Keratinocyte (primary cell): ENCODE measurements at regions not wholly inside any gene's neighbourhood (a gene's known extent, or its start where the extent isn't known, plus 50 kb on each side); places are given as distances from the start of the nearest gene placed in this dataset.
A peak's percentile ranks its signal among the peaks of the same experiment; 100 is the strongest.

Source experiments
- DNase-seq: peaks from one replicate; pipeline ENCODE4 v3.0.0-alpha.2; 2011; ENCODE audit warnings: low read depth, missing footprints, low spot score
- FAIRE-seq: peaks from 2 replicates; lab custom pipeline; 2011; peaks lifted over from hg19 to GRCh38; lab: Jason Lieb, UNC
- H2AFZ ChIP-seq: 2 replicates; pipeline ENCODE4 v1.6.0; 2012; ENCODE audit warnings: low read length, control low read depth, inconsistent platforms; ENCODE audit not compliant: control insufficient read depth
- H3K27ac ChIP-seq: 2 replicates; pipeline ENCODE4 v1.5.1; 2011; ENCODE audit warnings: low read length; ENCODE audit not compliant: control insufficient read depth, insufficient read depth
- H3K27me3 ChIP-seq: 3 replicates; pipeline ENCODE4 v1.6.0; 2011; ENCODE audit warnings: low read length; ENCODE audit not compliant: control insufficient read depth, insufficient read depth; ENCODE audit errors: extremely low read depth
- H3K36me3 ChIP-seq, 2 experiments: 2 replicates in 1 of 2; 3 replicates in 1 of 2; pipeline ENCODE4 v1.5.1; 2011; ENCODE audit warnings: low read length in 2 of 2, mild to moderate bottlenecking in 1 of 2; ENCODE audit not compliant: control insufficient read depth in 2 of 2, insufficient read depth in 2 of 2; ENCODE audit errors: extremely low read depth in 1 of 2
- H3K4me1 ChIP-seq: 3 replicates; pipeline ENCODE4 v1.5.1; 2011; ENCODE audit warnings: low read length; ENCODE audit not compliant: control insufficient read depth, insufficient read depth; ENCODE audit errors: extremely low read depth
- H3K4me2 ChIP-seq: 3 replicates; pipeline ENCODE4 v1.6.0; 2011; ENCODE audit warnings: low read depth, low read length; ENCODE audit not compliant: control insufficient read depth, insufficient read depth; ENCODE audit errors: extremely low read depth
- H3K4me3 ChIP-seq, 3 experiments: fragments of 200-600 bp in 1 of 3; sonication (generic) in 1 of 3; 2 replicates in 2 of 3; 3 replicates in 1 of 3; pipeline ENCODE4 v1.5.1; 2011 to 2016; ENCODE audit warnings: low read length in 3 of 3, mild to moderate bottlenecking in 3 of 3, control low read depth in 2 of 3, inconsistent platforms in 1 of 3, low read depth in 1 of 3, mixed read lengths in 1 of 3, mixed run types in 1 of 3, moderate library complexity in 1 of 3; ENCODE audit not compliant: control insufficient read depth in 2 of 3, insufficient read depth in 2 of 3; ENCODE audit errors: extremely low read depth in 1 of 3
- H3K79me2 ChIP-seq: 2 replicates; pipeline ENCODE4 v1.6.0; 2012; ENCODE audit warnings: low read length; ENCODE audit not compliant: control insufficient read depth, insufficient read depth
- H3K9ac ChIP-seq: 3 replicates; pipeline ENCODE4 v1.6.0; 2011; ENCODE audit warnings: low read length; ENCODE audit not compliant: control insufficient read depth, insufficient read depth; ENCODE audit errors: extremely low read depth
- H3K9me1 ChIP-seq: 3 replicates; pipeline ENCODE4 v1.6.0; 2011; ENCODE audit warnings: low read length; ENCODE audit not compliant: control insufficient read depth, insufficient read depth; ENCODE audit errors: extremely low read depth
- H3K9me3 ChIP-seq: 2 replicates; pipeline ENCODE4 v1.5.1; 2012; ENCODE audit warnings: low read depth, low read length; ENCODE audit not compliant: control insufficient read depth
- H4K20me1 ChIP-seq: 3 replicates; pipeline ENCODE4 v1.6.0; 2011; ENCODE audit warnings: low read length; ENCODE audit not compliant: control insufficient read depth, insufficient read depth; ENCODE audit errors: extremely low read depth
- EZH2 ChIP-seq: IDR thresholded peaks from one replicate; pipeline ENCODE4 v1.6.1; 2012; ENCODE audit warnings: inconsistent platforms, mild to moderate bottlenecking, low read length, moderate library complexity
- dilution Hi-C: fragments of 300-500 bp; cut with MboI; formaldehyde crosslinking; loops from one replicate; pipeline ENCODE4 v1.7.0; 2020; ENCODE audit warnings: low sequenced_read_pairs; ENCODE audit not compliant: extremely low pct_ligation_motif_present
- TF ChIP-seq, protein P1 (sequence below), 3 experiments: IDR thresholded peaks in 1 of 3; conservative IDR thresholded peaks in 1 of 3; optimal IDR thresholded peaks in 1 of 3; 2 replicates in 2 of 3; 3 replicates in 1 of 3; pipeline versions ENCODE3 to v1.5.1; 2011; ENCODE audit warnings: low read length in 3 of 3, mild to moderate bottlenecking in 3 of 3, moderate library complexity in 2 of 3, control low read depth in 1 of 3, inconsistent platforms in 1 of 3; ENCODE audit not compliant: insufficient read depth in 2 of 3; ENCODE audit errors: extremely low read depth in 1 of 3

DNA sequence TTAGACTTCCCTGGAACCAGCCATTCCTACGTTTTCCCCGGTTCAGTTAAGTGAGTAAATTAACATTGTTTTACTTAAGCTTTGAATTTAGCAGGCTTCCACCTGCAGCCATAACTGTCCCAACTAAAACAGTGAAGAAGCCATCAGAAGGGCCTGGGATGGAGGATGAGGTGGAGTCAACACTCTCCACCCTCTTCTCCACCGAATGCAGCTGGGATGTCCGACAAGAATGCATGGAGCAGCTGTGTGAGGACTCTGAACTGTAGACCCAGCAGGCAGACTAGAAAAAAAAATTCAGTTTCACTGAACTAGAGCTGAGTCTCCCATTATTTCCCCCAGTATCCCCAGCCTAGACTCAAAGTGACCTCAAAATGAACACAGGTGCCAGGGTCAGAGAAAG is 114.8 kb downstream of the C16orf95 start:
- Histone ChIP-seq H4K20me1 (no peaks in the 10 kb centered on the region), H3K4me1 (peaks cover 10% of the 10 kb centered on the region), H3K9me1 (no peaks in the 10 kb centered on the region), H3K79me2 (no peaks in the 10 kb centered on the region), H3K4me3 (no peak overlapping the region), H3K27ac (no peak overlapping the region), H3K36me3 (no peaks in the 10 kb centered on the region), H3K27me3 (no peaks in the 10 kb centered on the region), H3K9me3 (no peaks in the 10 kb centered on the region), H3K9ac (no peak overlapping the region), H3K4me2 (no peak overlapping the region), H2AFZ (no peak overlapping the region)
- FAIRE-seq: no peak
- dilution Hi-C loops: no loop called here
- DNase-seq: no peak
- no peak for TF ChIP-seq EZH2
- TF ChIP-seq, protein P1, sequence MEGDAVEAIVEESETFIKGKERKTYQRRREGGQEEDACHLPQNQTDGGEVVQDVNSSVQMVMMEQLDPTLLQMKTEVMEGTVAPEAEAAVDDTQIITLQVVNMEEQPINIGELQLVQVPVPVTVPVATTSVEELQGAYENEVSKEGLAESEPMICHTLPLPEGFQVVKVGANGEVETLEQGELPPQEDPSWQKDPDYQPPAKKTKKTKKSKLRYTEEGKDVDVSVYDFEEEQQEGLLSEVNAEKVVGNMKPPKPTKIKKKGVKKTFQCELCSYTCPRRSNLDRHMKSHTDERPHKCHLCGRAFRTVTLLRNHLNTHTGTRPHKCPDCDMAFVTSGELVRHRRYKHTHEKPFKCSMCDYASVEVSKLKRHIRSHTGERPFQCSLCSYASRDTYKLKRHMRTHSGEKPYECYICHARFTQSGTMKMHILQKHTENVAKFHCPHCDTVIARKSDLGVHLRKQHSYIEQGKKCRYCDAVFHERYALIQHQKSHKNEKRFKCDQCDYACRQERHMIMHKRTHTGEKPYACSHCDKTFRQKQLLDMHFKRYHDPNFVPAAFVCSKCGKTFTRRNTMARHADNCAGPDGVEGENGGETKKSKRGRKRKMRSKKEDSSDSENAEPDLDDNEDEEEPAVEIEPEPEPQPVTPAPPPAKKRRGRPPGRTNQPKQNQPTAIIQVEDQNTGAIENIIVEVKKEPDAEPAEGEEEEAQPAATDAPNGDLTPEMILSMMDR (optimal IDR thresholded peaks at IDR 0.05 in 1 of 3, IDR thresholded peaks at IDR 0.05 in 1 of 3, conservative IDR thresholded peaks at IDR 0.05 in 1 of 3; ENCODE audit: extremely low read depth in 1 of 3, insufficient read depth in 2 of 3, low read length in 3 of 3): no peak

DNA sequence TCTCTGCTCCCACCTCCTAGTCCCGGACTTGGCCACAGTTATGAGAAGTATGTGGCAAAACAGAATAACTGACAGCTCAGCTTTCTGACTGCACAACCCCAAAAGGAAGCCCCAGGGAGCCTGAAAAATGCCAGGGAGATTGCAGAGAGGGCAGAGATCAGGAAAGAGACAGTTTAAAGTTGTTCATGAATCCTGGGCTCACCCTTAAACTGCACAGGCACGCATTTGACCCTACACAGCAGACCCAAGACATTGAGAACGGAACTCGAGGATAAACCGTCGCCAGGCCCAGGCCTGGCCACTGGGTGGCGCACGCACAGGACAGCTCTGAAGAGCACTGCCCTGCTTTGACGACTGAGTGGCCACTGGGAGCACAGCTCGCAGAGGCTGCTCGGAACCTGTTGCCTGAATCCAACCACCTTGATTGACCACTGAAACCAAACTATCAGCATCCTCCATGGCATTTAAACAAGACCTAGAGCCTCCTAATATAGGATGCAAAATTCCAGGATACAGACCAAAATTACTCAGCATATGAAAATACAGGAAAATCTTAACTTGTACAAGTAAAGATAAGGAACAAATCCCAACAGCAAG is 114.0 kb downstream of the C16orf95 start:
- Histone ChIP-seq H3K27ac (no peak overlapping the region), H3K9me3 (no peaks in the 10 kb centered on the region), H3K9ac (no peak overlapping the region), H3K4me3 (no peak overlapping the region), H3K79me2 (no peaks in the 10 kb centered on the region), H2AFZ (no peak overlapping the region), H4K20me1 (no peaks in the 10 kb centered on the region), H3K4me2 (no peak overlapping the region), H3K27me3 (no peaks in the 10 kb centered on the region), H3K4me1 (peaks cover 18% of the 10 kb centered on the region), H3K9me1 (no peaks in the 10 kb centered on the region), H3K36me3 (no peaks in the 10 kb centered on the region)
- FAIRE-seq (peak; percentile 9), DNase-seq (no peak)
- dilution Hi-C loops: no loop called here
- TF ChIP-seq, protein P1 (optimal IDR thresholded peaks at IDR 0.05 in 1 of 3, IDR thresholded peaks at IDR 0.05 in 1 of 3, conservative IDR thresholded peaks at IDR 0.05 in 1 of 3; ENCODE audit: extremely low read depth in 1 of 3, insufficient read depth in 2 of 3, low read length in 3 of 3): peak; percentile 91 to 96 (median 95)
- no peak for TF ChIP-seq EZH2
